ENCODE measurements at regions not wholly inside any gene's neighbourhood (a gene's known extent, or its start where the extent isn't known, plus 50 kb on each side); places are given as distances from the start of the nearest gene placed in this dataset.

DNA sequence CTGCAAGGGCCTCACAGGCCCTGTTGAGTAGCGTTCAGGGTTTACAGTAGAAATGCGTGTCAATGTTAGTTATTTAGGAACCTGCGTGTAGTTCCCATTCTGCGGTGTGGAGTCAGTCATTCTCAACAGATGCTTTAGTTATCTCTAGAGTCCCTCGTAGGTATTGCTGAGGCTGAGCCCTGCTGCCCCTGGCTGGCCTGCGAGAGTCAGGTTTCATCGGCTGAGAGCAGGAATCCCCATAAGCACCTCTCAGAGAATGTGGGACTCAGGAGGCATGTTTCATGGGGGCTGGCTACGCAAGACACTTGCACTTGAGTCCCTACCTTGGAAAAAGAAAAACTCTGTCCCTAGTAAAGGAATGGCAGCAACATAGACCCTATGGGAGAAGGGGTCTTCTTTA lies 347.5 kb upstream of the ASIC2 start:
- no peak for TF ChIP-seq ZFX (IDR thresholded peaks at IDR 0.05)
- TF ChIP-seq, protein P1, sequence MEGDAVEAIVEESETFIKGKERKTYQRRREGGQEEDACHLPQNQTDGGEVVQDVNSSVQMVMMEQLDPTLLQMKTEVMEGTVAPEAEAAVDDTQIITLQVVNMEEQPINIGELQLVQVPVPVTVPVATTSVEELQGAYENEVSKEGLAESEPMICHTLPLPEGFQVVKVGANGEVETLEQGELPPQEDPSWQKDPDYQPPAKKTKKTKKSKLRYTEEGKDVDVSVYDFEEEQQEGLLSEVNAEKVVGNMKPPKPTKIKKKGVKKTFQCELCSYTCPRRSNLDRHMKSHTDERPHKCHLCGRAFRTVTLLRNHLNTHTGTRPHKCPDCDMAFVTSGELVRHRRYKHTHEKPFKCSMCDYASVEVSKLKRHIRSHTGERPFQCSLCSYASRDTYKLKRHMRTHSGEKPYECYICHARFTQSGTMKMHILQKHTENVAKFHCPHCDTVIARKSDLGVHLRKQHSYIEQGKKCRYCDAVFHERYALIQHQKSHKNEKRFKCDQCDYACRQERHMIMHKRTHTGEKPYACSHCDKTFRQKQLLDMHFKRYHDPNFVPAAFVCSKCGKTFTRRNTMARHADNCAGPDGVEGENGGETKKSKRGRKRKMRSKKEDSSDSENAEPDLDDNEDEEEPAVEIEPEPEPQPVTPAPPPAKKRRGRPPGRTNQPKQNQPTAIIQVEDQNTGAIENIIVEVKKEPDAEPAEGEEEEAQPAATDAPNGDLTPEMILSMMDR (conservative IDR thresholded peaks at IDR 0.05): no peak
- H3K27ac ChIP-seq: no peak overlapping the region

DNA sequence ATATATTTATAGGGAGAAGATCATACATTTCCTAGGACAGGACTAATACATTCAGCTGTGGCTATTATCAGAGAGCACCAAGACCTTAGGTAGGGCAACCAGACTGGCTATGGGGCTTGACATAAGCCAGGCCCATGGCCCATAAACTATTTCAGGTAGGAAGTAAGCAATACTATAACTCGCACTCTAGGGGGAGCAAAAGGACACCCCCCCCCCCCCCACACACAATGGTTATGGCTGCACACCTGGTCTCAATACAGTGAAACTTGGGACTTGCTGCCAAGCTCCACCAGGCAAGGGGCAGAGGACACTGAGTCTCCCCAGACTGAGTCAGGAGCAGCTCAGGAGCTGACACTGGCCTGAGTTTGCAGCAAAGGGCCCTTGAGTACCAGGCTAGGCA lies 348.9 kb upstream of the ASIC2 start:
- TF ChIP-seq, protein P1 (conservative IDR thresholded peaks at IDR 0.05): peak; percentile 27
- TF ChIP-seq ZFX (IDR thresholded peaks at IDR 0.05): no peak
- H3K27ac ChIP-seq: no peak overlapping the region

DNA sequence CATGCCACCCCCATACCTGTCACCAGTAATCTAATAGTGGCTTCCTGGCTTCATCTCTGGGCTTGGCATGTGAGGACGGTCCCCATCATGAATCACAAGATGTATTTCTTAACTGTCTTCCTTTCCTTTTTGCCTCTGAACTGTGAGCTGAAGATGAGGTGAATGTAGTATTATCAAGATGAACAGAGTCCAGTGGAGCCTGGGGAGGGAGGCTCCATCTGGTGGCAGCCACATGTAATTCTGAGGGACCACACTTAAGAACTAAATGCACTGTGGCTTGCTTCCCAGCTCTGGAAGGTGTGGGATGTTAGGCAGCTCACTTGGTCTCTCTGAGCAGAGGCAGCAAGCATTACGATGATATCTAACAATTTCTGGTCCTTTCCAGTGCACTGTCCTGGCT lies 354.9 kb upstream of the ASIC2 start:
- H3K27ac ChIP-seq: no peak overlapping the region
- TF ChIP-seq, protein P1 (conservative IDR thresholded peaks at IDR 0.05): peak; percentile 75
- TF ChIP-seq ZFX (IDR thresholded peaks at IDR 0.05): no peak

DNA sequence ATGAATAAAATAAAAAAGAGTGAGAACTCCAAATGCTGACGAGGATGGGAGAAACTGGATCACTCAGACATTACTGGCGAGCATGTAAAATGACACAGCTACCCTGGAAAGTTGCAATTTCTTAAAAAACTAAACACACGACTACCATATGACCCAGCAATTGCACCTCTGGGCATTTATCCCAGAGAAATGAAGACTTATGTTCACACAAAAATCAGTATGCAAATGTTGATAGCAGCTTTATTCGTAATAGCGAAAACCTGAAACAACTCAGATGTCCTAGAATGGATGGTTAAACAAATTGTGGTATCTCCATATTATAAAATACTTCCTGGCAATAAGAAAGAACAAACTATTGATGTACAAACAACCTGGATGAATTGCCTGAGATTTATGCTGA lies 357.2 kb upstream of the ASIC2 start:
- TF ChIP-seq ZFX (IDR thresholded peaks at IDR 0.05): no peak
- TF ChIP-seq, protein P1 (conservative IDR thresholded peaks at IDR 0.05): no peak
- H3K27ac ChIP-seq: no peak overlapping the region

DNA sequence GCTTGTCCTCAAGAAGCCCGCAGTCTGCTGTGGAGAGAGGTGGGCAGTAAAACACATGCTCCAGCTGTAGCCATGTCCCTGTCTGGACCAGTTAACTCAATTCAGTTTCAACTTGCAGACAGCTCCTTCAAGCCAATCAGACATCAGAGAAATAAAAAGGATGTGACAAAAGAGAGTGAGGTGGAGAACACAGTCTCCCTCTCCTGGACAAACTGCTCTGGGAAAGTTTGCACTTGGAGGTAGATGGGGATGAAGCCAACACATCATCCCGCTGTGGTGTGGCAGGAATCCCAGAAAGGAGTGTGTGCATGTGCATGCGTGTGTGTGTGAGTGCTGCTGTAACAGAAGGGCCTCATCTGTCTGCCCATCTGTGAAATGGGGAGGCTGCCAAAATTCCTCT lies 358.6 kb upstream of the ASIC2 start:
- H3K27ac ChIP-seq: no peak overlapping the region
- no peak for TF ChIP-seq ZFX (IDR thresholded peaks at IDR 0.05)
- TF ChIP-seq, protein P1 (conservative IDR thresholded peaks at IDR 0.05): peak; percentile 57

DNA sequence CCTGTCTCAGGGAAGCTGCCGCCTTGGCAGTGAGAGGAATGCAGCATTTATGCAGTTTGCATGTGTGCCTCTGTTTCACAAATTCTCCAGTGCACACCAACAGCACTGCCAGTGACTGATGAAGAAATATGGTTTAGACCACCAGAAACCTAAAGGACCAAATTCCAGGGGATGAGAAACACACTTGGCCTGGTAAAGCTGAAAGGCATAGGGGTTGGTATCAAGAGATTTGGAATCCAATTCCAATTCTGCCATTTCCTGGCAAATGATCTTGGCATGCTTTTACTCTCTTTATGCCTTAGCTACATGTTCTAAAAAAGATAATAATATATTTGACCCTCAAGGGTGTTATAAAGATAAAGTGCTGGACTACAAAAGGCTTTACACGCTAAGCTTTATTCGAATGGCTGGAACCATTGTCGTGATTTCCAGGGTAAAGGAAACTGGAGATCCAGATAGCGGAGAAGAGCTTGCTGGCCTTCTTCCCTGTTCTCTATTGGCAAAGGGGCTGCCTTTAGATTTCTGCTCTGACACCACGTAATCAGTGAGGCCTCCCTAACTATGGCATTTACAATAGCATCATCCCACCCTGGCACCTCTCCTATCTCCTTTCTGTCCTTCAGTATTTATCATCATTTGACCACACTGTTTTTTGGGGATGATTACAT lies 359.8 kb upstream of the ASIC2 start:
- TF ChIP-seq, protein P1 (conservative IDR thresholded peaks at IDR 0.05): no peak
- no peak for TF ChIP-seq ZFX (IDR thresholded peaks at IDR 0.05)
- H3K27ac ChIP-seq: no peak overlapping the region

DNA sequence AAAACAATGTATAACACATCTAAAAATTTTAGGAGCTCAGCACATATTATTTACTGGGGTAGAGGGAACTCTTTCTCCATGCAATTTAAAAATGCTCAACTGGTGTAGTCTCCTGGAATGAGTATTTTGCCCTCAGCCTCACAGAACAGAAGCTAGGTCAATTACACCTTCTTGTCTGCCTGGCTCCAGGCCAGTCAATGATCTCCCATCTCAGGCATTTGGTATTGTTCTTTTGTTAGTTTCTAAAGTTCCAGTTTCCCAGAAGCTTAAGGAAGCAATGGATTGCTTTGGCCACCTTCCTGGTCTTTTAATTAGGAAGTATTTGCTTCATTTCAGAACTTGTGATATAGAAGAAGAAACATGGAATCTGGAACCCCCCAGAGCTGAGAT lies 360.3 kb upstream of the ASIC2 start:
- no peak for TF ChIP-seq ZFX (IDR thresholded peaks at IDR 0.05)
- TF ChIP-seq, protein P1 (conservative IDR thresholded peaks at IDR 0.05): no peak
- H3K27ac ChIP-seq: no peak overlapping the region
